Keratinocyte (primary cell): ENCODE measurements at regions not wholly inside any gene's neighbourhood (a gene's known extent, or its start where the extent isn't known, plus 50 kb on each side); places are given as distances from the start of the nearest gene placed in this dataset.
"Not testable (repeated sequence)": the region's sequence is repeated elsewhere in the genome, so short reads cannot be mapped to it uniquely, and the experiment has no call there.

ENCODE experiments used
- DNase-seq: peaks from one replicate; pipeline ENCODE4 v3.0.0-alpha.2; 2011; ENCODE audit warnings: low read depth, missing footprints, low spot score
- FAIRE-seq: peaks from 2 replicates; lab custom pipeline; 2011; peaks lifted over from hg19 to GRCh38; lab: Jason Lieb, UNC
- H2AFZ ChIP-seq: 2 replicates; pipeline ENCODE4 v1.6.0; 2012; ENCODE audit warnings: low read length, control low read depth, inconsistent platforms; ENCODE audit not compliant: control insufficient read depth
- H3K27ac ChIP-seq: 2 replicates; pipeline ENCODE4 v1.5.1; 2011; ENCODE audit warnings: low read length; ENCODE audit not compliant: control insufficient read depth, insufficient read depth
- H3K27me3 ChIP-seq: 3 replicates; pipeline ENCODE4 v1.6.0; 2011; ENCODE audit warnings: low read length; ENCODE audit not compliant: control insufficient read depth, insufficient read depth; ENCODE audit errors: extremely low read depth
- H3K36me3 ChIP-seq, 2 experiments: 2 replicates in 1 of 2; 3 replicates in 1 of 2; pipeline ENCODE4 v1.5.1; 2011; ENCODE audit warnings: low read length in 2 of 2, mild to moderate bottlenecking in 1 of 2; ENCODE audit not compliant: control insufficient read depth in 2 of 2, insufficient read depth in 2 of 2; ENCODE audit errors: extremely low read depth in 1 of 2
- H3K4me1 ChIP-seq: 3 replicates; pipeline ENCODE4 v1.5.1; 2011; ENCODE audit warnings: low read length; ENCODE audit not compliant: control insufficient read depth, insufficient read depth; ENCODE audit errors: extremely low read depth
- H3K4me2 ChIP-seq: 3 replicates; pipeline ENCODE4 v1.6.0; 2011; ENCODE audit warnings: low read depth, low read length; ENCODE audit not compliant: control insufficient read depth, insufficient read depth; ENCODE audit errors: extremely low read depth
- H3K4me3 ChIP-seq, 3 experiments: fragments of 200-600 bp in 1 of 3; sonication (generic) in 1 of 3; 2 replicates in 2 of 3; 3 replicates in 1 of 3; pipeline ENCODE4 v1.5.1; 2011 to 2016; ENCODE audit warnings: low read length in 3 of 3, mild to moderate bottlenecking in 3 of 3, control low read depth in 2 of 3, inconsistent platforms in 1 of 3, low read depth in 1 of 3, mixed read lengths in 1 of 3, mixed run types in 1 of 3, moderate library complexity in 1 of 3; ENCODE audit not compliant: control insufficient read depth in 2 of 3, insufficient read depth in 2 of 3; ENCODE audit errors: extremely low read depth in 1 of 3
- H3K79me2 ChIP-seq: 2 replicates; pipeline ENCODE4 v1.6.0; 2012; ENCODE audit warnings: low read length; ENCODE audit not compliant: control insufficient read depth, insufficient read depth
- H3K9ac ChIP-seq: 3 replicates; pipeline ENCODE4 v1.6.0; 2011; ENCODE audit warnings: low read length; ENCODE audit not compliant: control insufficient read depth, insufficient read depth; ENCODE audit errors: extremely low read depth
- H3K9me1 ChIP-seq: 3 replicates; pipeline ENCODE4 v1.6.0; 2011; ENCODE audit warnings: low read length; ENCODE audit not compliant: control insufficient read depth, insufficient read depth; ENCODE audit errors: extremely low read depth
- H3K9me3 ChIP-seq: 2 replicates; pipeline ENCODE4 v1.5.1; 2012; ENCODE audit warnings: low read depth, low read length; ENCODE audit not compliant: control insufficient read depth
- H4K20me1 ChIP-seq: 3 replicates; pipeline ENCODE4 v1.6.0; 2011; ENCODE audit warnings: low read length; ENCODE audit not compliant: control insufficient read depth, insufficient read depth; ENCODE audit errors: extremely low read depth
- EZH2 ChIP-seq: IDR thresholded peaks from one replicate; pipeline ENCODE4 v1.6.1; 2012; ENCODE audit warnings: inconsistent platforms, mild to moderate bottlenecking, low read length, moderate library complexity
- dilution Hi-C: fragments of 300-500 bp; cut with MboI; formaldehyde crosslinking; loops from one replicate; pipeline ENCODE4 v1.7.0; 2020; ENCODE audit warnings: low sequenced_read_pairs; ENCODE audit not compliant: extremely low pct_ligation_motif_present
- TF ChIP-seq, protein P1 (sequence below), 3 experiments: IDR thresholded peaks in 1 of 3; conservative IDR thresholded peaks in 1 of 3; optimal IDR thresholded peaks in 1 of 3; 2 replicates in 2 of 3; 3 replicates in 1 of 3; pipeline versions ENCODE3 to v1.5.1; 2011; ENCODE audit warnings: low read length in 3 of 3, mild to moderate bottlenecking in 3 of 3, moderate library complexity in 2 of 3, control low read depth in 1 of 3, inconsistent platforms in 1 of 3; ENCODE audit not compliant: insufficient read depth in 2 of 3; ENCODE audit errors: extremely low read depth in 1 of 3

DNA sequence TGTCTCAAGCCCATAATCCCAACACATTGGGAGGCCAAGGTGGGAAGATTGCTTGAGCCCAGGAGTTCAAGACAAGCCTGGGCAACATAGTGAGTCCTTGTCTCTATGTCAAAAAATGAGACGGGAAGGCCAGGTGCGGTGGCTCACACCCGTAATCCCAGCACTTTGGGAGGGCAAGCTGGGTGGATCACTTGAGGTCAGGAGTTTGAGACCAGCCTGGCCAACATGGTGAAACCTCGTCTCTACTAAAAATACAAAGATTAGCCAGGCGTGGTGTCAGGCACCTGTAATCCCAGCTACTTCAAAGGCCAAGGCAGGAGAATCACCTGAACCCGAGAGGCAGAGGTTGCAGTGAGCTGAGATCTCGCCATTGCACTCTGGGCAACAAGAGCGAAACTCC is 75.2 kb upstream of the CAB39 start:
- H3K9ac ChIP-seq, H3K4me3 ChIP-seq, H3K4me1 ChIP-seq, H3K9me3 ChIP-seq, H3K9me1 ChIP-seq, H3K27me3 ChIP-seq, H3K27ac ChIP-seq, DNase-seq, FAIRE-seq, H2AFZ ChIP-seq, H4K20me1 ChIP-seq, H3K4me2 ChIP-seq, H3K36me3 ChIP-seq, dilution Hi-C loops, H3K79me2 ChIP-seq: not testable (repeated sequence)

DNA sequence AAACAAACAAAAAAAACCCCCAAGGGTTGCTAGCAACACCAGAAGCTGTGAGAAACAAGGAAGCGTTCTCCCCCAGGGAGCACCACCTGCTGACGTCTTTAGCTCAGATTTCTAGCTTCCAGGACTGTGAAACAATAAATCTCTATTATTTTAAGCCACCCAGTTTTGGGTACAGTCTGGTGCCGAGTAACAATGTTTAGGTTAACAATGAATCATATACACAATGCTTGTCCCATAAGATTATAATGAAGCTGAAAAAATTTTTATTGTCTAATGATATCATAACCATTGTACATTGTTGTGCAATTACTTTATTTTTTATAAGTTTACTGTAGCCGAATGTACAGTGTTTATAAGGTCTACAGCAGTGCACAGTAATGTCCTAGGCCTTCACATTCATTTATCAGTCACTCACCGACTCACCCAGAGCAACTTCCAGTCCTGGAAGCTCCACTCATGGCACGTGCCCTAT is 72.1 kb upstream of the CAB39 start:
- H3K4me1 ChIP-seq = peaks cover 3% of the 10 kb centered on the region
- no peak for TF ChIP-seq EZH2
- TF ChIP-seq, protein P1, sequence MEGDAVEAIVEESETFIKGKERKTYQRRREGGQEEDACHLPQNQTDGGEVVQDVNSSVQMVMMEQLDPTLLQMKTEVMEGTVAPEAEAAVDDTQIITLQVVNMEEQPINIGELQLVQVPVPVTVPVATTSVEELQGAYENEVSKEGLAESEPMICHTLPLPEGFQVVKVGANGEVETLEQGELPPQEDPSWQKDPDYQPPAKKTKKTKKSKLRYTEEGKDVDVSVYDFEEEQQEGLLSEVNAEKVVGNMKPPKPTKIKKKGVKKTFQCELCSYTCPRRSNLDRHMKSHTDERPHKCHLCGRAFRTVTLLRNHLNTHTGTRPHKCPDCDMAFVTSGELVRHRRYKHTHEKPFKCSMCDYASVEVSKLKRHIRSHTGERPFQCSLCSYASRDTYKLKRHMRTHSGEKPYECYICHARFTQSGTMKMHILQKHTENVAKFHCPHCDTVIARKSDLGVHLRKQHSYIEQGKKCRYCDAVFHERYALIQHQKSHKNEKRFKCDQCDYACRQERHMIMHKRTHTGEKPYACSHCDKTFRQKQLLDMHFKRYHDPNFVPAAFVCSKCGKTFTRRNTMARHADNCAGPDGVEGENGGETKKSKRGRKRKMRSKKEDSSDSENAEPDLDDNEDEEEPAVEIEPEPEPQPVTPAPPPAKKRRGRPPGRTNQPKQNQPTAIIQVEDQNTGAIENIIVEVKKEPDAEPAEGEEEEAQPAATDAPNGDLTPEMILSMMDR (optimal IDR thresholded peaks at IDR 0.05 in 1 of 3, IDR thresholded peaks at IDR 0.05 in 1 of 3, conservative IDR thresholded peaks at IDR 0.05 in 1 of 3; ENCODE audit: extremely low read depth in 1 of 3, insufficient read depth in 2 of 3, low read length in 3 of 3) = no peak
- H3K9ac ChIP-seq = no peak overlapping the region
- H3K79me2 ChIP-seq = no peaks in the 10 kb centered on the region
- H3K4me2 ChIP-seq = no peak overlapping the region
- H2AFZ ChIP-seq = no peak overlapping the region
- H3K9me1 ChIP-seq = no peaks in the 10 kb centered on the region
- H4K20me1 ChIP-seq = no peaks in the 10 kb centered on the region
- dilution Hi-C loops = no loop called here
- H3K9me3 ChIP-seq = no peaks in the 10 kb centered on the region
- H3K36me3 ChIP-seq = no peaks in the 10 kb centered on the region
- FAIRE-seq (no peak), DNase-seq (no peak)
- no peaks in the 10 kb centered on the region for H3K27me3 ChIP-seq
- H3K27ac ChIP-seq = no peak overlapping the region
- no peak overlapping the region for H3K4me3 ChIP-seq

DNA sequence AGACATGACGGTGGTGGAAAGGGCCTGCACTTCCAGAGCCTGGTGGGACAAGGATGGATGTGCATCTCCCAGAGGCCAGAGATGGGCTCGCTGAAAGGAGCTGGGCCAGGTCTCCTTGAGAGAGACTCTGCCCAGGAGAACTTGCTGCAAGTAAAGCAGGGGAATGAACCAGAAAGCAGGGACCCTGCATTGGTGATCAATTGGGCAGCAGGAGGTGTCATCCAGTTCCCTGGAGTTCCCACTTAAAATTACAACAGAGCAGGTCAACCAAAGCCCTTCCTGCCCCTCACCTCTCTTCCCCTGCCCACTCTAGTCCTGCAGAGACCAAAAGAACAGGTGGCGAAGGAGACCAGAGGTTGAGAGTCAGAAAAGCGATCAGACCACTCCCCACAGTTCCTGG is 69.7 kb upstream of the CAB39 start:
- H3K4me3 ChIP-seq = no peak overlapping the region
- no peaks in the 10 kb centered on the region for H3K9me3 ChIP-seq
- H3K27ac ChIP-seq = no peak overlapping the region
- TF ChIP-seq EZH2 = no peak
- TF ChIP-seq, protein P1 (optimal IDR thresholded peaks at IDR 0.05 in 1 of 3, IDR thresholded peaks at IDR 0.05 in 1 of 3, conservative IDR thresholded peaks at IDR 0.05 in 1 of 3; ENCODE audit: extremely low read depth in 1 of 3, insufficient read depth in 2 of 3, low read length in 3 of 3) = no peak
- H3K9ac ChIP-seq = no peak overlapping the region
- H3K9me1 ChIP-seq = no peaks in the 10 kb centered on the region
- no peaks in the 10 kb centered on the region for H4K20me1 ChIP-seq
- no peaks in the 10 kb centered on the region for H3K79me2 ChIP-seq
- peak overlapping the region; percentile 85 for H2AFZ ChIP-seq
- peaks cover 3% of the 10 kb centered on the region for H3K4me1 ChIP-seq
- FAIRE-seq = no peak
- H3K36me3 ChIP-seq = no peaks in the 10 kb centered on the region
- no peak for DNase-seq
- H3K27me3 ChIP-seq = no peaks in the 10 kb centered on the region
- H3K4me2 ChIP-seq = no peak overlapping the region
- dilution Hi-C loops = no loop called here
